Esophagus muscularis mucosa (tissue), 4 donors: ENCODE measurements at regions not wholly inside any gene's neighbourhood (a gene's known extent, or its start where the extent isn't known, plus 50 kb on each side); places are given as distances from the start of the nearest gene placed in this dataset.
A peak's percentile ranks its signal among the peaks of the same experiment; 100 is the strongest.

Experiments used
- DNase-seq: peaks from one replicate; pipeline ENCODE4 v3.0.0-alpha.2; 2017; ENCODE audit errors: extremely low spot score
- H3K27ac ChIP-seq, 4 donors: fragments of 200-600 bp; sonication (generic); replicated peaks in 1 of 4; 1 replicate in 3 of 4; 2 replicates in 1 of 4; pipeline ENCODE4 v1.5.1; 2016 to 2019; ENCODE audit warnings: mild to moderate bottlenecking in 1 of 4
- H3K27me3 ChIP-seq, 4 donors: fragments of 200-600 bp; sonication (generic); one replicate each; pipeline versions ENCODE4 v1.5.1 to v1.6.0; 2016 to 2019
- H3K36me3 ChIP-seq, 4 donors: fragments of 200-600 bp; sonication (generic); one replicate each; pipeline ENCODE4 v1.5.1; 2016 to 2019
- H3K4me1 ChIP-seq, 4 donors: fragments of 200-600 bp; sonication (generic); one replicate each; pipeline ENCODE4 v1.5.1; 2016 to 2019
- H3K4me3 ChIP-seq, 4 donors: fragments of 200-600 bp; sonication (generic); 1 replicate in 2 of 4; 2 replicates in 2 of 4; pipeline ENCODE4 v1.5.1; 2016 to 2019; ENCODE audit warnings: mild to moderate bottlenecking in 4 of 4, moderate library complexity in 1 of 4
- H3K9me3 ChIP-seq, 4 donors: fragments of 200-600 bp; sonication (generic); 1 replicate in 3 of 4; 2 replicates in 1 of 4; pipeline ENCODE4 v1.5.1; 2016 to 2019
- EP300 ChIP-seq: sonication (generic); formaldehyde crosslinking; IDR thresholded peaks from one replicate; pipeline ENCODE4 v1.6.1; 2017; ENCODE audit warnings: antibody characterized with exemption
- POLR2A ChIP-seq: fragments of 450-650 bp; IDR thresholded peaks from one replicate; pipeline ENCODE4 v1.6.1; 2017; ENCODE audit warnings: antibody characterized with exemption, moderate library complexity, mild to moderate bottlenecking, low read depth
- POLR2AphosphoS5 ChIP-seq, 2 donors: sonication (generic); formaldehyde crosslinking; IDR thresholded peaks; one replicate each; pipeline ENCODE4 v1.6.1; 2017; ENCODE audit warnings: antibody characterized with exemption in 2 of 2
- WGBS: methylation state at CpG from one replicate; pipeline ENCODE4 v1.1.5; 2018; 5-methylcytosine and 5-hydroxymethylcytosine counted together
- intact Hi-C: fragments of 100-400 bp; cut with DNase I; formaldehyde crosslinking; loops from one replicate; pipeline ENCODE4 v1.15.1; 2023
- TF ChIP-seq, protein P1 (sequence below), 3 experiments: fragments of 200-600 bp in 2 of 3; fragments of 450-650 bp in 1 of 3; sonication (generic) in 2 of 3; IDR thresholded peaks; one replicate each; pipeline ENCODE4 v1.5.1; 2017 to 2019; ENCODE audit warnings: antibody characterized with exemption in 3 of 3, mild to moderate bottlenecking in 2 of 3, moderate library complexity in 1 of 3

DNA sequence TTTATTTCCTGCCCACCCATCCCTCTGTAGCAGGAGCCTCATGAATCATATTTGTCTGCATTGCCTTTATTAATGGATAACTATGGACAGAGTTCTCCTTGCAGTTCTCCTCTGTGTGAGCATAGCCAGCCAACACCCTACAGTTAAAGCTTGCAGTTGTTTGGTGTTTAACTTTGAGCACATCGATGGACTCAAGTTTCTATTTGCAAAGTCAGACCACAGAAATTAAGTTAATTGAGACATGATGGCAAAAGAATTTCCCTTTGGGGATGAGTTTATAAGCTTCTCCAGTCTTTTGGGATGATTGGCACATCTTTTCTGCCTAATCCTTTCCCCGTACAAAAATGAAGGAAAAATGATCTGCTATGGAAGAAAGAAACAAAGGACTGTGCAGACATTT is 398.9 kb upstream of the THBS1 start:
- Histone ChIP-seq H3K36me3 (no peaks in the 10 kb centered on the region), H3K9me3 (no peaks in the 10 kb centered on the region), H3K27ac (no peak overlapping the region), H3K4me1 (peaks cover 3 to 26% (median 24%) of the 10 kb centered on the region in 4 donors), H3K27me3 (no peaks in the 10 kb centered on the region), H3K4me3 (no peak overlapping the region)
- 45% methylated on average over 2 of the region's 2 CpGs for WGBS
- DNase-seq = no peak
- intact Hi-C loops = no loop called here
- TF ChIP-seq POLR2A (no peak), EP300 (no peak), POLR2AphosphoS5 (IDR thresholded peaks at IDR 0.05) (no peak)
- TF ChIP-seq, protein P1, sequence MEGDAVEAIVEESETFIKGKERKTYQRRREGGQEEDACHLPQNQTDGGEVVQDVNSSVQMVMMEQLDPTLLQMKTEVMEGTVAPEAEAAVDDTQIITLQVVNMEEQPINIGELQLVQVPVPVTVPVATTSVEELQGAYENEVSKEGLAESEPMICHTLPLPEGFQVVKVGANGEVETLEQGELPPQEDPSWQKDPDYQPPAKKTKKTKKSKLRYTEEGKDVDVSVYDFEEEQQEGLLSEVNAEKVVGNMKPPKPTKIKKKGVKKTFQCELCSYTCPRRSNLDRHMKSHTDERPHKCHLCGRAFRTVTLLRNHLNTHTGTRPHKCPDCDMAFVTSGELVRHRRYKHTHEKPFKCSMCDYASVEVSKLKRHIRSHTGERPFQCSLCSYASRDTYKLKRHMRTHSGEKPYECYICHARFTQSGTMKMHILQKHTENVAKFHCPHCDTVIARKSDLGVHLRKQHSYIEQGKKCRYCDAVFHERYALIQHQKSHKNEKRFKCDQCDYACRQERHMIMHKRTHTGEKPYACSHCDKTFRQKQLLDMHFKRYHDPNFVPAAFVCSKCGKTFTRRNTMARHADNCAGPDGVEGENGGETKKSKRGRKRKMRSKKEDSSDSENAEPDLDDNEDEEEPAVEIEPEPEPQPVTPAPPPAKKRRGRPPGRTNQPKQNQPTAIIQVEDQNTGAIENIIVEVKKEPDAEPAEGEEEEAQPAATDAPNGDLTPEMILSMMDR (IDR thresholded peaks at IDR 0.05) = no peak

DNA sequence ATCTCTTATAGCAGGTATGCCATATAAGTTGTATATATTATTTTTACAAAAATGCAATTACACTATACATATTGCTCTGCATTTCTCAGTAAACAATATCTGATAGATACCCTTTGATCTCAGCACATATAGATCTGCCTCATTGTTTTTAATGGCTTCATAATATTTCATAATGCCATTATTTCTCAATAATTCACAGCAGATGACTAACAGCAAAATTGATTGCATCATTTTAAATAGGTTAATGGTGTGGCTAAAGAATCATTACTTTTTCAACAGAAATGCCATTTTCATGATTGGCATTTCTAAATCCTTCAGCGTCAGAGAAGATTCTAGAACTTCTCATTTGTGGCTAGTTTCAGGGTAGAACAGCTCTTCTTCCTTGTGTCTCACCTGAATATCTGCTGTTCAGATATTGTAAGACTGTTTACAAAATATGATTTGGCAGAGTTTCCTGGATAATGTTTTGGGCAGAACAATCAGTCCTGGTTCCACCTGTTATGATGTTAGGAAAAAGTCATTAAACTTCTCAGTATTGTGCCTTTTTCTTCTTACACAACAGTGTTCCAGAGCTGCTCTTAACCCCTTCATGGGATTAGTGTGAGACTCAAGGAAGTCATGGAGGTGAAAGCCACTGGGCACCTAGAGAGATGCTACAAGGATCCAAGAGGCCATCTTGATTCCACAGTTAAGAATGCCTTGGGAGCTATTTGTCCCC is 397.6 kb upstream of the THBS1 start:
- Histone ChIP-seq H3K27me3 (no peaks in the 10 kb centered on the region), H3K36me3 (no peaks in the 10 kb centered on the region), H3K4me3 (no peak overlapping the region), H3K9me3 (no peaks in the 10 kb centered on the region), H3K27ac (no peak overlapping the region), H3K4me1 (peaks cover 3 to 26% (median 24%) of the 10 kb centered on the region in 4 donors)
- intact Hi-C loops = no loop called here
- TF ChIP-seq EP300 = no peak
- no peak for DNase-seq
- 86% methylated on average over 1 of the region's 1 CpG for WGBS

- Histone ChIP-seq H3K27me3 (no peaks in the 10 kb centered on the region), H3K4me1 (peaks cover 3 to 26% (median 24%) of the 10 kb centered on the region in 4 donors), H3K4me3 (no peak overlapping the region), H3K36me3 (no peaks in the 10 kb centered on the region), H3K9me3 (no peaks in the 10 kb centered on the region), H3K27ac (no peak overlapping the region)
- TF ChIP-seq, protein P1 (IDR thresholded peaks at IDR 0.05) = no peak
- TF ChIP-seq EP300 (no peak), POLR2AphosphoS5 (IDR thresholded peaks at IDR 0.05) (no peak), POLR2A (no peak)
- no peak for DNase-seq
- WGBS = 90% methylated on average over 3 of the region's 4 CpGs
- intact Hi-C loops = no loop called here
Observed at GRCh38 chr15:39184701-39185390, 396.0 kb upstream of the THBS1 start.

GRCh38 chr15:39188314-39188713 is 392.6 kb upstream of the THBS1 start:
- intact Hi-C loops = no loop called here
- H3K36me3 ChIP-seq = no peaks in the 10 kb centered on the region

GRCh38 chr15:39188930-39189329 is 391.9 kb upstream of the THBS1 start:
- TF ChIP-seq EP300 = no peak
- TF ChIP-seq POLR2AphosphoS5 (IDR thresholded peaks at IDR 0.05) = peak in 1 of 2 donors; percentile 20
- H3K9me3 ChIP-seq = no peaks in the 10 kb centered on the region
- WGBS = 71% methylated on average over 3 of the region's 3 CpGs
- no peak overlapping the region for H3K27ac ChIP-seq
- peaks cover 0 to 1% (median under 1%) of the 10 kb centered on the region in 4 donors for H3K4me1 ChIP-seq
- H3K27me3 ChIP-seq = no peaks in the 10 kb centered on the region
- no peak overlapping the region for H3K4me3 ChIP-seq
- no peaks in the 10 kb centered on the region for H3K36me3 ChIP-seq
- no peak for DNase-seq
- intact Hi-C loops = no loop called here

More at GRCh38 chr15:39188314-39188713, 392.6 kb upstream of the THBS1 start:
- no peaks in the 10 kb centered on the region for H3K9me3 ChIP-seq
- DNase-seq = no peak
- H3K4me3 ChIP-seq = no peak overlapping the region
- no peaks in the 10 kb centered on the region for H3K27me3 ChIP-seq
- H3K4me1 ChIP-seq = peaks cover 0 to 3% (median 0%) of the 10 kb centered on the region in 4 donors
- no peak overlapping the region for H3K27ac ChIP-seq
- 79% methylated on average over 1 of the region's 1 CpG for WGBS
- TF ChIP-seq, protein P1 (IDR thresholded peaks at IDR 0.05) = no peak
- no peak for TF ChIP-seq EP300
- TF ChIP-seq POLR2AphosphoS5 (IDR thresholded peaks at IDR 0.05) = no peak
- no peak for TF ChIP-seq POLR2A
